Spleen (tissue), 7 donors: ENCODE measurements at regions not wholly inside any gene's neighbourhood (a gene's known extent, or its start where the extent isn't known, plus 50 kb on each side); places are given as distances from the start of the nearest gene placed in this dataset.

ENCODE experiments used
- POLR2A ChIP-seq, 3 donors: fragments of 450-650 bp; IDR thresholded peaks; one replicate each; pipeline ENCODE4 v1.5.1; 2017; ENCODE audit warnings: antibody characterized with exemption in 3 of 3, mild to moderate bottlenecking in 1 of 3
- TF ChIP-seq, protein P1 (sequence below), 11 experiments: fragments of 200-600 bp in 7 of 11; fragments of 450-650 bp in 4 of 11; sonication (generic) in 4 of 11; IDR thresholded peaks in 8 of 11; conservative IDR thresholded peaks in 3 of 11; 1 replicate in 7 of 11; 2 replicates in 4 of 11; pipeline versions ENCODE4 v1.4.0 to v1.8.0; 2016 to 2021; ENCODE audit warnings: antibody characterized with exemption in 11 of 11, inconsistent platforms in 4 of 11, mild to moderate bottlenecking in 1 of 11
- donor health status: DM: no; HTN: no; CAD: no; lungs with moderate emphysema.
- donor health status: DM: no; HTN: no; CAD: no.
- donor health status: DM: no; HTN: no; CAD: no.

- TF ChIP-seq, protein P1, sequence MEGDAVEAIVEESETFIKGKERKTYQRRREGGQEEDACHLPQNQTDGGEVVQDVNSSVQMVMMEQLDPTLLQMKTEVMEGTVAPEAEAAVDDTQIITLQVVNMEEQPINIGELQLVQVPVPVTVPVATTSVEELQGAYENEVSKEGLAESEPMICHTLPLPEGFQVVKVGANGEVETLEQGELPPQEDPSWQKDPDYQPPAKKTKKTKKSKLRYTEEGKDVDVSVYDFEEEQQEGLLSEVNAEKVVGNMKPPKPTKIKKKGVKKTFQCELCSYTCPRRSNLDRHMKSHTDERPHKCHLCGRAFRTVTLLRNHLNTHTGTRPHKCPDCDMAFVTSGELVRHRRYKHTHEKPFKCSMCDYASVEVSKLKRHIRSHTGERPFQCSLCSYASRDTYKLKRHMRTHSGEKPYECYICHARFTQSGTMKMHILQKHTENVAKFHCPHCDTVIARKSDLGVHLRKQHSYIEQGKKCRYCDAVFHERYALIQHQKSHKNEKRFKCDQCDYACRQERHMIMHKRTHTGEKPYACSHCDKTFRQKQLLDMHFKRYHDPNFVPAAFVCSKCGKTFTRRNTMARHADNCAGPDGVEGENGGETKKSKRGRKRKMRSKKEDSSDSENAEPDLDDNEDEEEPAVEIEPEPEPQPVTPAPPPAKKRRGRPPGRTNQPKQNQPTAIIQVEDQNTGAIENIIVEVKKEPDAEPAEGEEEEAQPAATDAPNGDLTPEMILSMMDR (IDR thresholded peaks at IDR 0.05 in 8 of 11, conservative IDR thresholded peaks at IDR 0.05 in 3 of 11), result no peak
- TF ChIP-seq POLR2A (IDR thresholded peaks at IDR 0.05), result no peak
Observed at GRCh38 chr17:36870720-36870999, 66.6 kb upstream of the LHX1 start.
